ENCODE measurements at regions not wholly inside any gene's neighbourhood (a gene's known extent, or its start where the extent isn't known, plus 50 kb on each side); places are given as distances from the start of the nearest gene placed in this dataset.

GRCh38 chr16:79915761-79916160 lies 315.2 kb upstream of the MAF start:
- H3K4me3 ChIP-seq (replicated peaks in 1 of 2; ENCODE audit: low read depth in 2 of 2, low read length in 2 of 2), result no peak overlapping the region
- TF ChIP-seq CTCF (IDR thresholded peaks at IDR 0.05; ENCODE audit: low read depth, low read length), result no peak
- DNase-seq (ENCODE audit: low read depth in 2 of 2), result no peak

- no peak for TF ChIP-seq CTCF (IDR thresholded peaks at IDR 0.05; ENCODE audit: low read depth, low read length)
- H3K4me3 ChIP-seq (replicated peaks in 1 of 2; ENCODE audit: low read depth in 2 of 2, low read length in 2 of 2), result no peak overlapping the region
Observed at GRCh38 chr16:79914961-79915720, 314.6 kb upstream of the MAF start.

GRCh38 chr16:79912592-79913310 lies 312.2 kb upstream of the MAF start:
- DNase-seq (ENCODE audit: low read depth in 2 of 2), result peak in 1 of 2 donors; percentile 46
- TF ChIP-seq CTCF (IDR thresholded peaks at IDR 0.05; ENCODE audit: low read depth, low read length), result no peak
- H3K4me3 ChIP-seq (replicated peaks in 1 of 2; ENCODE audit: low read depth in 2 of 2, low read length in 2 of 2), result no peak overlapping the region

More at GRCh38 chr16:79914961-79915720, 314.6 kb upstream of the MAF start:
- DNase-seq (ENCODE audit: low read depth in 2 of 2), result no peak

GRCh38 chr16:79911660-79912059 lies 311.1 kb upstream of the MAF start:
- TF ChIP-seq CTCF (IDR thresholded peaks at IDR 0.05; ENCODE audit: low read depth, low read length), result no peak

GRCh38 chr16:79909571-79909970 lies 309.0 kb upstream of the MAF start:
- no peak for TF ChIP-seq CTCF (IDR thresholded peaks at IDR 0.05; ENCODE audit: low read depth, low read length)
- no peak overlapping the region for H3K4me3 ChIP-seq (replicated peaks in 1 of 2; ENCODE audit: low read depth in 2 of 2, low read length in 2 of 2)
- DNase-seq (ENCODE audit: low read depth in 2 of 2), result no peak

More at GRCh38 chr16:79911660-79912059, 311.1 kb upstream of the MAF start:
- no peak for DNase-seq (ENCODE audit: low read depth in 2 of 2)
- no peak overlapping the region for H3K4me3 ChIP-seq (replicated peaks in 1 of 2; ENCODE audit: low read depth in 2 of 2, low read length in 2 of 2)

- no peak for DNase-seq (ENCODE audit: low read depth in 2 of 2)
- H3K4me3 ChIP-seq (replicated peaks in 1 of 2; ENCODE audit: low read depth in 2 of 2, low read length in 2 of 2), result no peak overlapping the region
- TF ChIP-seq CTCF (IDR thresholded peaks at IDR 0.05; ENCODE audit: low read depth, low read length), result no peak
Observed at GRCh38 chr16:79903471-79903870, 302.9 kb upstream of the MAF start.
